Duodenal mucosa (tissue), 2 donors: ENCODE measurements at regions not wholly inside any gene's neighbourhood (a gene's known extent, or its start where the extent isn't known, plus 50 kb on each side); places are given as distances from the start of the nearest gene placed in this dataset.

Experiments used
- H3K27ac ChIP-seq: one replicate; pipeline ENCODE4 v1.7.0; 2013; ENCODE audit warnings: low read depth, low read length
- H3K27me3 ChIP-seq, 2 donors: one replicate each; pipeline ENCODE4 v1.7.0; 2013; ENCODE audit warnings: low read length in 2 of 2, control low read depth in 1 of 2; ENCODE audit not compliant: insufficient read depth in 2 of 2, control insufficient read depth in 1 of 2
- H3K36me3 ChIP-seq, 2 donors: one replicate each; pipeline ENCODE4 v1.7.0; 2013; ENCODE audit warnings: low read length in 2 of 2, control low read depth in 1 of 2; ENCODE audit not compliant: insufficient read depth in 2 of 2, control insufficient read depth in 1 of 2
- H3K4me1 ChIP-seq, 2 donors: one replicate each; pipeline ENCODE4 v1.7.0; 2013; ENCODE audit warnings: low read length in 2 of 2, control low read depth in 1 of 2; ENCODE audit not compliant: insufficient read depth in 2 of 2, control insufficient read depth in 1 of 2
- H3K4me3 ChIP-seq, 2 donors: one replicate each; pipeline ENCODE4 v1.7.0; 2013; ENCODE audit warnings: low read length in 2 of 2, low read depth in 1 of 2
- H3K9ac ChIP-seq, 2 donors: one replicate each; pipeline ENCODE4 v1.7.0; 2013; ENCODE audit warnings: low read length in 2 of 2, low read depth in 1 of 2
- H3K9me3 ChIP-seq, 2 donors: one replicate each; pipeline ENCODE4 v1.7.0; 2013; ENCODE audit warnings: low read length in 2 of 2, control low read depth in 1 of 2; ENCODE audit not compliant: control insufficient read depth in 1 of 2

DNA sequence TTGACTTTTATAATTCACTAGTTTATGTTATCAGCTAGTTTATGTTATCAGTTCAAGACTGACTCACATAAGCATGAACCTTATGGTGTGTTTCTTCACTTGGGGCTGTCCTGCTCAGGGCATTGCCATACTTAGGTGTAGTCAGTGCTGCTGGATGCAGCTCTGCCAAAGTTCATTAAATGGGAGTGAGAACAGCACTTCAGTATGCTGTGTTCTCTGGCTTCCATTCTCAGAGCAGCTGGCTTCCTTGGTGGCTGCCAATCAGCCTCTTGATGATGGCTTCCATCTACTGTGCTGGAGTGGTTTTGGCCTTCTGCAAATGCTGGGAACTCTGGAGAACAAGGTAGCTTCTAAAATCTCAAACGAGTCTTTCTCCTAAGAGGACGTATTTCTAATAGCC, 170.7 kb downstream of the TDRD15 start:
- H3K36me3 ChIP-seq = no peaks in the 10 kb centered on the region
- H3K4me1 ChIP-seq = no peaks in the 10 kb centered on the region
- no peak overlapping the region for H3K9ac ChIP-seq
- H3K27ac ChIP-seq = no peak overlapping the region
- no peaks in the 10 kb centered on the region for H3K27me3 ChIP-seq
- H3K4me3 ChIP-seq = no peak overlapping the region
- H3K9me3 ChIP-seq = no peaks in the 10 kb centered on the region

DNA sequence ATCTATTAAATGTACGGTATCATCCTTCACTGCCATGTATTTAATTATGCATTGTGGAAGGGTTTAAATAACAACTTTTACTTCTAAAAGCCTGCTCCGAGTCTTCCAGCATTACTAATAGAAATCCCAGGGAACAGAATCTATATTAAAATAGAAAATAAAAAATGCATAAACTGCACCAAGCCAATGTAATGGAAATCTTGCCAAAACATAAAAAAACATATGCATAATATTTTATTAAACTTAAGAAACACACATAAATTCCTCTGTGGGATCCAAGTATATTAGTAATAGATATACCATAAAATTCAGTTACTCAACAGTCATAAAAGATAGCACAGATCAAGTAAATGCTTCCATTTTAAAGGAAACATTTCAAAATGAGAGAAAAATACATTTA, 175.6 kb downstream of the TDRD15 start:
- no peak overlapping the region for H3K27ac ChIP-seq
- H3K9ac ChIP-seq = no peak overlapping the region
- no peaks in the 10 kb centered on the region for H3K36me3 ChIP-seq

DNA sequence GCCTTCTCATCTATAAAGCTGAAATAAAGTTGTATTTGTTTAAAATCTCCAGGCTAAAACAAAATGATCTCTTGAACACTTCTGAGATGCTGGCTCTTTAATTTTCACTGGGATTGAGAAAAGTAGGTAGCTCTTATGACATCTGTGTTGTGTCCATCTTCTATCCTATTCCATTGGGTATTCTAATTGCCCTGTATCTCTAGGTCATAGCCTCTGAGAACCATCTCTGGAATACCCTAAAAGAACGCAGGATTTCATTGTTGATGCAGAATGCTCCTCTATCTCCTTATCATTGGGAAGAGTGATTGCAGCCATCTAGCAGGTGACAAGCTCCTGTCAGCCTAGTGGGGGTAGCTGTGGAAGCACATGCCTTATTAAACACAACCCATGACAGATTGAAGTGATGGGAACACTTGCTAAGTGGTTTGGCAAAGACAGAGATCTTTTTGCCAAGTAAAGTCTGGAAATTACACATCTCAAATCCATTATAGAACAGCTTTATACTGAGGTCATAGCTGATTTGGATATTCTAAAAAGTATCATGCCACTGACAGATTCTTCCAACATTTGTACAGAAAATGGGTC, 178.2 kb downstream of the TDRD15 start:
- no peak overlapping the region for H3K27ac ChIP-seq
- no peak overlapping the region for H3K9ac ChIP-seq
- no peaks in the 10 kb centered on the region for H3K36me3 ChIP-seq
- no peak overlapping the region for H3K4me3 ChIP-seq
- H3K9me3 ChIP-seq = no peaks in the 10 kb centered on the region
- H3K27me3 ChIP-seq = no peaks in the 10 kb centered on the region
- no peaks in the 10 kb centered on the region for H3K4me1 ChIP-seq

More for the DNA sequence above, 175.6 kb downstream of the TDRD15 start:
- Histone ChIP-seq H3K4me1 (no peaks in the 10 kb centered on the region), H3K4me3 (no peak overlapping the region), H3K27me3 (no peaks in the 10 kb centered on the region), H3K9me3 (no peaks in the 10 kb centered on the region)

DNA sequence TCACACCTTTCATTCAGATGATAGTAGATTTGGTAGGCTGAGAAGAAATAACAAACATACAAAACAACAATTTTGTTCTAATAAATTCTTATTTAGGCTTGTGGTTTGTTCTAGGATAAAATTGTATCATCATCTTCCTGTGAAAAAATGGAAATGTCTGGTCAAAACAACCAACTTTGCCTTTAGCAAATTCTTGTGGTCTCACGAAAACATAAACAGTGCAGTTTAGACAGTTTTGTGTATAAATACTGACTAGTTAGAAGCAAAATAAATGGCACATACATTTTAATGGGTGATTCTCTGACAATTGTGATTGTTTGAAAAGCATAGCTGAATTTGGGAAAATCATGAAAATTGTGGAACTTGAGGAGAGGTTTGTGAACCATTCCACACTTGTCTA, 180.1 kb downstream of the TDRD15 start:
- H3K4me3 ChIP-seq = no peak overlapping the region
- no peak overlapping the region for H3K27ac ChIP-seq
- H3K9me3 ChIP-seq = no peaks in the 10 kb centered on the region
- no peak overlapping the region for H3K9ac ChIP-seq
- no peaks in the 10 kb centered on the region for H3K36me3 ChIP-seq
- H3K27me3 ChIP-seq = no peaks in the 10 kb centered on the region
- no peaks in the 10 kb centered on the region for H3K4me1 ChIP-seq

DNA sequence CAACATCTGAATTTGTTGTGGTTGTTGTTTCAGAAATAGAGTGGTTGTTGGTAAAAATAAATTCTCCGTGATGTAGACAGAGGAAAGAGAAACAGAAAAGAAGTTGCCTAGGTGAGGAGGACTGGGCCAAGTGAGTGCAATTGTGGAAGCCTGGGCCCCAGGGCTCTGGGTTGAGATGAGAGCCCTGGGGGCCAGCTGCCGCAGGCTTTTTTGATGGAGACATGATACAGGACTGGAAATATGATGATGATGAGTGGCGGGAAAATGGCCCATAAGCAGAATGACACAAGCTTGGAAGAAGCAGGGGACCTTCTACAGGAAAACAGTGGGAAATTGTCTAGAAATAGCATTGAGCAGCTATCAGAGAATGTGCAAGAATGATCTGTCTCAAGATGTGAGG, 181.8 kb downstream of the TDRD15 start:
- Histone ChIP-seq H3K36me3 (no peaks in the 10 kb centered on the region), H3K9ac (no peak overlapping the region), H3K4me3 (no peak overlapping the region), H3K9me3 (no peaks in the 10 kb centered on the region), H3K27me3 (no peaks in the 10 kb centered on the region), H3K27ac (no peak overlapping the region), H3K4me1 (no peaks in the 10 kb centered on the region)

DNA sequence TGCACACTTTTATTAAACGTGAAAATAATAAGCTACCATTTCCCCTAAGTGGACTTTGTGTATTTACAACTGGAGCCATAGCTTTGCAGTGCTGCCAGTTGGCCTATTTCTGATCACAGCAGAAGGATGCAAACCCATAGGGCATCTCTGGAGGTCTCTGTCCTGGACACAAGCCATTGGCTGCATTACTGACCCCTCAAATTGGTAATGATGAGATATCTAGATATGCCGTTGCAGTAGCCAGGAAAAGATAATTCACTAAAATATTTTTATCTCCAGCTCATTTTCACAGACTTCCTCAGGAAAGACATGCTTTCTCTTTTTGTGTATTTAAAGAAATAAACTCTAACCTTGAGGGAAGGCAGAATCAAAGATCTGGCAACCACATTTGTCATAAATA, 182.5 kb downstream of the TDRD15 start:
- H3K4me3 ChIP-seq = no peak overlapping the region
- H3K27ac ChIP-seq = no peak overlapping the region
- H3K36me3 ChIP-seq = no peaks in the 10 kb centered on the region
- no peak overlapping the region for H3K9ac ChIP-seq
- no peaks in the 10 kb centered on the region for H3K4me1 ChIP-seq
- no peaks in the 10 kb centered on the region for H3K9me3 ChIP-seq
- H3K27me3 ChIP-seq = no peaks in the 10 kb centered on the region

DNA sequence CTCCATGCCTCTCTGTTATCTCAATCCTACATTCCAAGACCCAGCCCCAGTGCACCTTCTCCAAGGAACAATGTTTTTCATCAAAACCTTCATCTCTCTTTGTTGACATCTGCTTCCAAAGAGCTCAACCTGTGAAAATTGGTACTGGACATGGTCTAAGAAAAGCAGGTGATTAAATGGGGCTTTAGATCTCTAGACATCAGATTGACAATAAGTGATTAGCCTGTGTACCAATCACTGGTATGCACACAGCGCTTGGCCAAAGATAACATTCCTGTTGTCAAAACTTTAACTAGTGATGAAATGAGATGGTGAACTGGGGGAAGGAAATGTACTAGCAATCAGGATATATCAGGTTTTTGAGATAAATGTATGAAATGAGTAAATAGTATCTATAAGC, 183.3 kb downstream of the TDRD15 start:
- H3K4me1 ChIP-seq = no peaks in the 10 kb centered on the region
- H3K36me3 ChIP-seq = no peaks in the 10 kb centered on the region
- H3K27me3 ChIP-seq = no peaks in the 10 kb centered on the region
- no peaks in the 10 kb centered on the region for H3K9me3 ChIP-seq
- no peak overlapping the region for H3K4me3 ChIP-seq
- no peak overlapping the region for H3K9ac ChIP-seq
- H3K27ac ChIP-seq = no peak overlapping the region

DNA sequence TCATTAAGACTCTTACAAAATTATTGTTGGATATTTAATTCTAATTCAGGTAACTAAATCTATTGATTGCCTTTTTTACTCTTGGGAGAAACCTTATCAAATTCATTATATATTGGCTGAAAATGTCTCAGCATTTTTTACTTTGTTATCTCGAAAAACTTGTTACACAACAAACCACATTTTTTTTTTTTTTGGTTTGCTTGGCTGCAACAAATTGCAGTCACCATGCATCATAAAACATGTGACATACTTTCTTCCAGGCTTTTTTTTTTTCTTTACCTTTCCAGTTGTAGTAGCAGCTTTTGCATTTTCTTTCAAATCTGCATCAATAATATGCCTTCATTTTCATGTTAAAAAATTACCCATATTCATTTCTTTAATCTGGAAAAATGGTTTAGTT, 186.7 kb downstream of the TDRD15 start:
- Histone ChIP-seq H3K27me3 (no peaks in the 10 kb centered on the region), H3K4me1 (no peaks in the 10 kb centered on the region), H3K27ac (no peak overlapping the region), H3K9me3 (no peaks in the 10 kb centered on the region), H3K4me3 (no peak overlapping the region), H3K36me3 (no peaks in the 10 kb centered on the region), H3K9ac (no peak overlapping the region)

DNA sequence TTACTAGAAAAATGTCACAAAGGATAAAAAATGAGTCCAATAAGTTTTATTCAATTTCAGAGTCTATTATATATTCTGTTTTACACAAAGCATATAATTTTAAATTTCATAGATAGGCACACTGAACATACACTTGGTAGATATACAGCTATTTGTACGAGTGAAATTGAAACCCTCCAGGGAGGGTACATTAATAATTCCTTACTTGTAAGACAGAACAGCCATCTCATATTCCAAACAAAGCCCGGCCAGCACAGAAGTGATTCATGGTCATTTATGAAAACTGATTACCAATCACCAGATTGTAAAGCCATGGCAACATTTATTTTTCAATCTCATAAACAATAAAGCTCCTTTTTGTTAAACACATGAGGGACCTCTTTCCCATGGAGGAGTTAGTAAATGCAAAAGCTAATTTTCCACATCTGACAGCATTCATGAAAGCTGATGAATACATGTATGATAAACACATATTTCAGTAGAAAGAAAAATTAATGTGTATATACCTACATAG, 190.6 kb downstream of the TDRD15 start:
- Histone ChIP-seq H3K9ac (no peak overlapping the region), H3K36me3 (no peaks in the 10 kb centered on the region), H3K27me3 (no peaks in the 10 kb centered on the region), H3K4me1 (no peaks in the 10 kb centered on the region), H3K4me3 (no peak overlapping the region), H3K27ac (no peak overlapping the region), H3K9me3 (no peaks in the 10 kb centered on the region)

DNA sequence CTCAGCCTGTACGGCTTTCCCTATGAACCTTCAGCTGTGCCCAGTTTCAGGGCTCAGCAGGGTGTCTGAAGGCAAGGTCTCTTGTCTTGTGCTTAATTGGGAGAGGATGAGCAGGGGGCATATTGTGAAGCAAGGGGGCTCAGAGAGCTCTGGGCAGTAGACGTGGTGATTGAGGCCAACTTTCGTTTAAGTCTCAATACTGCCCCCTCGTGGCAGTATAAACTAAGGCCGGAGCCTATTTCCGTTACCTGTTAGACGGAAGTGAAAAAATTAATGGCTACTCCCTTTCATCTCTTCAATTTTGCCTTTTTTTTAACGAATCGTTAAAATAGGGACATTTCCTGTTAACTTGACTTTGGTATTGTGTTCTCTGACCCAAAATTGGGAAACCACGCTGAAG, 193.4 kb downstream of the TDRD15 start:
- Histone ChIP-seq H3K4me3 (no peak overlapping the region), H3K36me3 (no peaks in the 10 kb centered on the region), H3K9me3 (no peaks in the 10 kb centered on the region), H3K27ac (no peak overlapping the region), H3K4me1 (no peaks in the 10 kb centered on the region), H3K27me3 (no peaks in the 10 kb centered on the region), H3K9ac (no peak overlapping the region)

DNA sequence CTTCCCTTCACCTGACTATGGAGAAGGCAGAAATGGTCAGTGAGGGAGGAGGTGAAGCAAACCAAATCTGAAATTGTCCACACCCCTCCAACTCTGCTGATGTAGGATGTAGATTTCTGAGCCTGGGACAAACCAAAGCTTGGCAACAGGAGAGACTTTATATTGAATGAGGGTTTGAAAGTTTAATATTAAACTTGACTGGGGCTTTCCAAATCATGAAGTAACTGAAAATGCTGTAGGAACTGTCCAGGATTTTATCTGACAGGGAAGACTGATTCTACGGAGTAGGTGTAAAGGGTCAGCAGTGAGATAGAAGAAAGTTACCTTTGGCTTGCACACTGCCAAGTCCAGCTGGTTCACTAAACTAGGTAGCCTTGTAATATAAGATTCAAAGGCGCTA, 194.5 kb downstream of the TDRD15 start:
- H3K36me3 ChIP-seq = no peaks in the 10 kb centered on the region
- no peak overlapping the region for H3K4me3 ChIP-seq
- H3K27me3 ChIP-seq = no peaks in the 10 kb centered on the region
- no peaks in the 10 kb centered on the region for H3K4me1 ChIP-seq
- no peak overlapping the region for H3K9ac ChIP-seq
- no peak overlapping the region for H3K27ac ChIP-seq
- no peaks in the 10 kb centered on the region for H3K9me3 ChIP-seq
